ENCODE measurements at regions not wholly inside any gene's neighbourhood (a gene's known extent, or its start where the extent isn't known, plus 50 kb on each side); places are given as distances from the start of the nearest gene placed in this dataset.

- TF ChIP-seq CTCF (IDR thresholded peaks at IDR 0.05) (no peak), POLR2A (IDR thresholded peaks at IDR 0.05) (no peak)
Observed at GRCh38 chr3:25246913-25247312, 181.2 kb upstream of the RARB start.

Measured in right lobe of liver (tissue), 4 donors.